Lower leg skin (tissue), 3 donors: ENCODE measurements at regions not wholly inside any gene's neighbourhood (a gene's known extent, or its start where the extent isn't known, plus 50 kb on each side); places are given as distances from the start of the nearest gene placed in this dataset.

Experiments used
- CTCF ChIP-seq, 3 donors: fragments of 450-650 bp; IDR thresholded peaks; one replicate each; pipeline ENCODE4 v1.5.1; 2016; ENCODE audit warnings: antibody characterized with exemption in 3 of 3, mild to moderate bottlenecking in 3 of 3, moderate library complexity in 2 of 3
- POLR2A ChIP-seq, 2 donors: fragments of 450-650 bp; IDR thresholded peaks; one replicate each; pipeline ENCODE4 v1.6.1; 2016 to 2017; ENCODE audit warnings: antibody characterized with exemption in 2 of 2, mild to moderate bottlenecking in 1 of 2, moderate library complexity in 1 of 2

- TF ChIP-seq CTCF (IDR thresholded peaks at IDR 0.05): no peak
- TF ChIP-seq POLR2A (IDR thresholded peaks at IDR 0.05): no peak
Observed at GRCh38 chr16:7124701-7125100, 207.9 kb upstream of the RBFOX1 start.
